Neural cell (in vitro differentiated cells): ENCODE measurements at regions not wholly inside any gene's neighbourhood (a gene's known extent, or its start where the extent isn't known, plus 50 kb on each side); places are given as distances from the start of the nearest gene placed in this dataset.
A peak's percentile ranks its signal among the peaks of the same experiment; 100 is the strongest.

Experiments
- H2AFZ ChIP-seq: fragments of 200-600, 300-800 bp; sonication (generic), shearing (Covaris generic); 2 replicates; pipeline ENCODE4 v1.6.0; 2014; ENCODE audit warnings: low read depth, mild to moderate bottlenecking, antibody characterized with exemption, low read length, moderate library complexity
- H3F3A ChIP-seq: fragments of 200-600 bp; shearing (Covaris generic); 2 replicates; pipeline ENCODE4 v1.6.1; 2016; ENCODE audit warnings: mild to moderate bottlenecking, moderate library complexity, mixed read lengths, antibody characterized with exemption, low read length; ENCODE audit not compliant: insufficient read depth, poor library complexity, severe bottlenecking
- H3K27ac ChIP-seq: fragments of 200-600, 300-800 bp; sonication (generic), shearing (Covaris generic); 2 replicates; pipeline ENCODE4 v1.5.1; 2014; ENCODE audit warnings: mild to moderate bottlenecking, low read length, moderate library complexity
- H3K27me3 ChIP-seq: fragments of 300-800, 200-600 bp; sonication (generic), shearing (Covaris generic); 2 replicates; pipeline ENCODE4 v1.6.0; 2014; ENCODE audit warnings: mild to moderate bottlenecking, low read depth, low read length, moderate library complexity; ENCODE audit not compliant: insufficient read depth
- H3K36me3 ChIP-seq: fragments of 300-800, 200-600 bp; sonication (generic), shearing (Covaris generic); 2 replicates; pipeline ENCODE4 v1.5.1; 2014; ENCODE audit warnings: mild to moderate bottlenecking, antibody characterized with exemption, low read length, moderate library complexity; ENCODE audit not compliant: insufficient read depth
- H3K4me2 ChIP-seq: fragments of 300-800, 200-600 bp; sonication (generic), shearing (Covaris generic); 2 replicates; pipeline ENCODE4 v1.6.0; 2014; ENCODE audit warnings: mild to moderate bottlenecking, low read length
- H3K4me3 ChIP-seq: fragments of 300-800, 200-600 bp; sonication (generic), shearing (Covaris generic); 2 replicates; pipeline ENCODE4 v1.5.1; 2014; ENCODE audit warnings: mild to moderate bottlenecking, low read length, moderate library complexity
- H3K79me2 ChIP-seq: fragments of 200-600 bp; shearing (Covaris generic); replicated peaks from 2 replicates; pipeline ENCODE4 v1.6.0; 2014; ENCODE audit warnings: mild to moderate bottlenecking, low read length, moderate library complexity; ENCODE audit not compliant: insufficient read depth
- H3K9ac ChIP-seq: fragments of 300-800, 200-600 bp; sonication (generic), shearing (Covaris generic); 2 replicates; pipeline ENCODE4 v1.6.1; 2016; ENCODE audit warnings: mild to moderate bottlenecking, low read length, mixed read lengths
- H3K9me2 ChIP-seq: fragments of 200-600 bp; shearing (Covaris generic); 2 replicates; pipeline ENCODE4 v1.6.1; 2016; ENCODE audit warnings: mild to moderate bottlenecking, low read length, mixed read lengths; ENCODE audit not compliant: insufficient read depth
- H3K9me3 ChIP-seq: fragments of 200-600, 300-800 bp; sonication (generic), shearing (Covaris generic); 2 replicates; pipeline ENCODE4 v1.6.1; 2016; ENCODE audit warnings: mild to moderate bottlenecking, mixed run types, low read length, moderate library complexity, mixed read lengths
- H4K20me1 ChIP-seq: fragments of 200-600 bp; shearing (Covaris generic); 2 replicates; pipeline ENCODE4 v1.6.1; 2016; ENCODE audit warnings: mild to moderate bottlenecking, mixed run types; ENCODE audit not compliant: insufficient read depth
- CTCF ChIP-seq: fragments of 450-650 bp; IDR thresholded peaks from 2 replicates; pipeline ENCODE4 v1.5.1; 2014; ENCODE audit warnings: antibody characterized with exemption, mild to moderate bottlenecking, moderate library complexity; ENCODE audit not compliant: poor library complexity, severe bottlenecking
- EP300 ChIP-seq: fragments of 450-650 bp; conservative IDR thresholded peaks from 2 replicates; pipeline ENCODE4 v1.6.1; 2014; ENCODE audit warnings: antibody characterized with exemption, mild to moderate bottlenecking, moderate library complexity; ENCODE audit not compliant: poor library complexity, severe bottlenecking
- EZH2 ChIP-seq: fragments of 200-600, 300-800 bp; shearing (Covaris generic), sonication (generic); IDR thresholded peaks from 2 replicates; pipeline ENCODE4 v1.6.1; 2014; ENCODE audit warnings: antibody characterized with exemption, low read length, borderline replicate concordance, mild to moderate bottlenecking; ENCODE audit not compliant: insufficient read depth, poor library complexity, severe bottlenecking
- MXI1 ChIP-seq: fragments of 450-650 bp; conservative IDR thresholded peaks from 2 replicates; pipeline ENCODE4 v1.6.1; 2014; ENCODE audit warnings: antibody characterized with exemption, mild to moderate bottlenecking; ENCODE audit not compliant: poor library complexity, severe bottlenecking
- POLR2AphosphoS5 ChIP-seq: IDR thresholded peaks from 2 replicates; pipeline ENCODE4 v1.6.1; 2012
- RAD21 ChIP-seq: fragments of 450-650 bp; conservative IDR thresholded peaks from 2 replicates; pipeline ENCODE4 v1.6.1; 2014; ENCODE audit warnings: antibody characterized with exemption, mild to moderate bottlenecking, moderate library complexity
- REST ChIP-seq: IDR thresholded peaks from 2 replicates; pipeline ENCODE4 v1.6.1; 2012; ENCODE audit warnings: borderline replicate concordance
- SMC3 ChIP-seq: fragments of 450-650 bp; conservative IDR thresholded peaks from 2 replicates; pipeline ENCODE4 v1.6.1; 2014; ENCODE audit warnings: antibody characterized with exemption, mild to moderate bottlenecking, moderate library complexity; ENCODE audit not compliant: poor library complexity
- TAF1 ChIP-seq: IDR thresholded peaks from 2 replicates; pipeline ENCODE4 v1.6.1; 2012; ENCODE audit warnings: low read depth

- Histone ChIP-seq H3K9me2 (no peaks in the 10 kb centered on the region), H3K36me3 (no peaks in the 10 kb centered on the region), H3F3A (no peaks in the 10 kb centered on the region), H3K4me2 (no peak overlapping the region), H3K27ac (no peak overlapping the region), H2AFZ (no peak overlapping the region), H3K9me3 (no peaks in the 10 kb centered on the region), H3K27me3 (no peaks in the 10 kb centered on the region), H3K79me2 (no peaks in the 10 kb centered on the region), H4K20me1 (no peaks in the 10 kb centered on the region), H3K4me3 (peak overlapping the region; percentile 13), H3K9ac (no peak overlapping the region)
- TF ChIP-seq EP300 (peak; percentile 57), POLR2AphosphoS5 (peak; percentile 39), TAF1 (no peak), EZH2 (no peak)
These were observed 70.8 kb downstream of the TMEM200C start for GRCh38 chr18:5824370-5824984.

GRCh38 chr18:5817816-5818215 is 77.5 kb downstream of the TMEM200C start:
- Histone ChIP-seq H3K27ac (no peak overlapping the region), H3K36me3 (no peaks in the 10 kb centered on the region), H4K20me1 (no peaks in the 10 kb centered on the region), H3K79me2 (no peaks in the 10 kb centered on the region), H3K9me3 (no peaks in the 10 kb centered on the region), H3F3A (no peaks in the 10 kb centered on the region), H3K9me2 (no peaks in the 10 kb centered on the region), H3K4me2 (no peak overlapping the region), H3K4me3 (no peak overlapping the region), H3K9ac (no peak overlapping the region), H3K27me3 (no peaks in the 10 kb centered on the region), H2AFZ (no peak overlapping the region)
- TF ChIP-seq RAD21 (no peak), POLR2AphosphoS5 (no peak), TAF1 (no peak), CTCF (no peak), EZH2 (no peak), EP300 (no peak), SMC3 (no peak), REST (no peak), MXI1 (no peak)
